ENCODE measurements at regions not wholly inside any gene's neighbourhood (a gene's known extent, or its start where the extent isn't known, plus 50 kb on each side); places are given as distances from the start of the nearest gene placed in this dataset.

DNA sequence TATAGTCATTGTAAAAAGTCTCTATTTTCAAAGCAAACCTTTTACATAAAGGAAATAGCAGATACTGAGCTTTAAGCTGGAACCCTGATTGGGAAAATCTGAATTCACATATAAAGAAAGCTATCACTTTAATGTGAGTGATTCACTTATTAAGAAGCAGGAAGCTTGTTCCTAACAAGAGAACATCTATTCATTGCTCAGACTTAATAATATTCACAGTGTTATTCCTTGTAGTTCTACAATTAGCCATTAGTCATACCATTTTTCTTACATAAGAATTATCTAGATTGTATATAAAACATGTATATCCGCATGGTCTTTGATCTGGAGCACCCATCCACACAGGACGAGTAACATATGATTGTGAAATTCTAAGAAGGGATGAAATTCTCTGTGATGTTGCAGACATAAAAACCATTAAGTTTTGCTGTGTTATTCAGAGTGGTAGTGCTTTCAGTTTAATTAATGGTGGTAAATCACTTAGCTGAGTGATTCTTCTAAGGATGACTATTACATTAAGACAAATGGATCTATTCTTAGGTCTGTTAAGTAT, 71.1 kb upstream of the FOXQ1 start:
- Histone ChIP-seq H3K4me3 (no peak overlapping the region), H3K27ac (no peak overlapping the region), H3K9me3 (ENCODE audit: low read depth) (no peaks in the 10 kb centered on the region), H3K9me2 (replicated peaks; ENCODE audit: insufficient read depth) (no peaks in the 10 kb centered on the region), H3K27me3 (no peaks in the 10 kb centered on the region), H3K4me2 (no peak overlapping the region), H3K36me3 (replicated peaks; ENCODE audit: insufficient read depth, low read depth) (no peaks in the 10 kb centered on the region), H3K4me1 (ENCODE audit: insufficient read depth) (peaks cover 4% of the 10 kb centered on the region), H3K79me2 (no peaks in the 10 kb centered on the region), H4K20me1 (ENCODE audit: insufficient read depth, poor library complexity, severe bottlenecking) (no peaks in the 10 kb centered on the region), H2AFZ (no peak overlapping the region)
- no peak for DNase-seq (ENCODE audit: low spot score)
- TF ChIP-seq EZH2 (IDR thresholded peaks at IDR 0.05; ENCODE audit: borderline replicate concordance): no peak
- TF ChIP-seq, protein P1, sequence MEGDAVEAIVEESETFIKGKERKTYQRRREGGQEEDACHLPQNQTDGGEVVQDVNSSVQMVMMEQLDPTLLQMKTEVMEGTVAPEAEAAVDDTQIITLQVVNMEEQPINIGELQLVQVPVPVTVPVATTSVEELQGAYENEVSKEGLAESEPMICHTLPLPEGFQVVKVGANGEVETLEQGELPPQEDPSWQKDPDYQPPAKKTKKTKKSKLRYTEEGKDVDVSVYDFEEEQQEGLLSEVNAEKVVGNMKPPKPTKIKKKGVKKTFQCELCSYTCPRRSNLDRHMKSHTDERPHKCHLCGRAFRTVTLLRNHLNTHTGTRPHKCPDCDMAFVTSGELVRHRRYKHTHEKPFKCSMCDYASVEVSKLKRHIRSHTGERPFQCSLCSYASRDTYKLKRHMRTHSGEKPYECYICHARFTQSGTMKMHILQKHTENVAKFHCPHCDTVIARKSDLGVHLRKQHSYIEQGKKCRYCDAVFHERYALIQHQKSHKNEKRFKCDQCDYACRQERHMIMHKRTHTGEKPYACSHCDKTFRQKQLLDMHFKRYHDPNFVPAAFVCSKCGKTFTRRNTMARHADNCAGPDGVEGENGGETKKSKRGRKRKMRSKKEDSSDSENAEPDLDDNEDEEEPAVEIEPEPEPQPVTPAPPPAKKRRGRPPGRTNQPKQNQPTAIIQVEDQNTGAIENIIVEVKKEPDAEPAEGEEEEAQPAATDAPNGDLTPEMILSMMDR (IDR thresholded peaks at IDR 0.05; ENCODE audit: poor library complexity): no peak
- no peak for TF ChIP-seq EZH2phosphoT487 (IDR thresholded peaks at IDR 0.05; ENCODE audit: low read depth, severe bottlenecking, unreplicated experiment)
- 81% methylated on average over 2 of the region's 2 CpGs for WGBS (ENCODE audit: low lambda C conversion rate, missing lambda C conversion rate)

DNA sequence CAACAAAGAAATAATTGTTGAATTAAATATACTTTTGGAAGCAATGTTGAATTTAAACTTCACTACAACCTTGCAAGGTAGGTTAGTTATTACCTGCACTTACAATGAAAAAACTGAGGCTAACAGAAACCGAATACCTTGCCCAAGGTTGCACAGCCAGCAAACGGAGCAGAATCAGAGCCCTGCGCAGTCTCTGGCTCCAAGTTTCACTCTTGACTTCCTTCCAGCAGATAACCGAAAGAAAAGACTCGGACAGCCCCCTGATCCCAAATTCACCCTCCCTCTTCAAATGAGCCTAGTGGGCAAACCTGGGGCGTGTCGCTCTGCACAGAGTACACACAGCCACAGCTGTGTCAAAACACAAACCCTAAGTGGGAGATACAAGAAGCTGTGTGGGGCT, 72.1 kb upstream of the FOXQ1 start:
- Histone ChIP-seq H3K9me3 (ENCODE audit: low read depth) (no peaks in the 10 kb centered on the region), H3K79me2 (no peaks in the 10 kb centered on the region), H3K4me2 (no peak overlapping the region), H3K4me1 (ENCODE audit: insufficient read depth) (peaks cover 4% of the 10 kb centered on the region), H3K9me2 (replicated peaks; ENCODE audit: insufficient read depth) (no peaks in the 10 kb centered on the region), H4K20me1 (ENCODE audit: insufficient read depth, poor library complexity, severe bottlenecking) (no peaks in the 10 kb centered on the region), H3K27ac (no peak overlapping the region), H3K4me3 (no peak overlapping the region), H2AFZ (no peak overlapping the region), H3K36me3 (replicated peaks; ENCODE audit: insufficient read depth, low read depth) (no peaks in the 10 kb centered on the region), H3K27me3 (no peaks in the 10 kb centered on the region)
- WGBS (ENCODE audit: low lambda C conversion rate, missing lambda C conversion rate): 89% methylated on average over 7 of the region's 7 CpGs
- DNase-seq (ENCODE audit: low spot score): no peak
- TF ChIP-seq EZH2phosphoT487 (IDR thresholded peaks at IDR 0.05; ENCODE audit: low read depth, severe bottlenecking, unreplicated experiment): no peak
- TF ChIP-seq, protein P1 (IDR thresholded peaks at IDR 0.05; ENCODE audit: poor library complexity): no peak
- TF ChIP-seq EZH2 (IDR thresholded peaks at IDR 0.05; ENCODE audit: borderline replicate concordance): no peak

DNA sequence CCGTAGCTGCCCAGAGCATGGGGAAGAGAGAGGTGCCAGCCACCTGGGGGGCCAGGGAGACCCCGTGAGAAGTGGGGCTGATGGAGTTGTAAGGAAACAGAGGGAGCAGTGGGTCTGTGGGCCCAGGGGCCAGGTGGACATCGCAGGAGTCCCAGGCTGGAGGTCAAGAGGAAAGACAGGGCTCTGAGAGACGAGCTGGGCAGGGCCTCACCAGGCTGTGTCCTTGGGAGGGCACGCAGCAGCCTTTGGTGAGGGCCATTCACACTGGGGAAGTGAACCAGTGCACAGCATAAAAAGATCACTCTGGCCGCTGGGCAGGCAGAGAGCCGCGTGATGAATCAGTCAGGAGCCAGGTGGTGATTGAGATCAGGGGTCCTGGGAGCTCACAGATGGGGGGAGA, 73.9 kb upstream of the FOXQ1 start:
- TF ChIP-seq EZH2 (IDR thresholded peaks at IDR 0.05; ENCODE audit: borderline replicate concordance): no peak
- TF ChIP-seq, protein P1 (IDR thresholded peaks at IDR 0.05; ENCODE audit: poor library complexity): no peak
- no peak for TF ChIP-seq EZH2phosphoT487 (IDR thresholded peaks at IDR 0.05; ENCODE audit: low read depth, severe bottlenecking, unreplicated experiment)
- WGBS (ENCODE audit: low lambda C conversion rate, missing lambda C conversion rate): 97% methylated on average over 8 of the region's 8 CpGs
- H3K79me2 ChIP-seq: no peaks in the 10 kb centered on the region
- no peak overlapping the region for H3K4me3 ChIP-seq
- H3K9me2 ChIP-seq (replicated peaks; ENCODE audit: insufficient read depth): no peaks in the 10 kb centered on the region
- H3K4me2 ChIP-seq: no peak overlapping the region
- H3K9me3 ChIP-seq (ENCODE audit: low read depth): no peaks in the 10 kb centered on the region
- no peak overlapping the region for H2AFZ ChIP-seq
- H4K20me1 ChIP-seq (ENCODE audit: insufficient read depth, poor library complexity, severe bottlenecking): no peaks in the 10 kb centered on the region
- DNase-seq (ENCODE audit: low spot score): no peak
- H3K36me3 ChIP-seq (replicated peaks; ENCODE audit: insufficient read depth, low read depth): no peaks in the 10 kb centered on the region
- no peaks in the 10 kb centered on the region for H3K27me3 ChIP-seq
- no peak overlapping the region for H3K27ac ChIP-seq
- H3K4me1 ChIP-seq (ENCODE audit: insufficient read depth): peaks cover 4% of the 10 kb centered on the region

DNA sequence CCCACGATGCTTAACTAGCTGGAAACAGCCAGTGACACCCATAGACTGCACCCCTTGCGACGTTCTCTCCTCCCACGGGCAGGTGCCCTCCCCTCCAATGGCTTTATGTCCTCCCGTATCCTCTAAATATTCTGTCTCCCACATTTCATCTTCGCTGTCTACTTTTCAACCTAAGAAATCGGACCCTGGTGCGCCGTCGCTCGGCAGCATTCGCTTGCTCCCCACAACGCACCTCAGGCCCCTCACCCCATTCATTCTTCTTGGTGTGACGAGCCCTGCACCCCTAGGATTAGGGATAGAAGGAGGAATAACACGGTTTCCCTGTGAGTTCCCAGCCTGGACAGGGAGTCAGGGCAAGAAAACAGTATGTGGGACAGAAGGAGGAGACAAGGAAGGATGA, 74.3 kb upstream of the FOXQ1 start:
- Histone ChIP-seq H3K4me2 (no peak overlapping the region), H3K9me2 (replicated peaks; ENCODE audit: insufficient read depth) (no peaks in the 10 kb centered on the region), H3K36me3 (replicated peaks; ENCODE audit: insufficient read depth, low read depth) (no peaks in the 10 kb centered on the region), H3K4me1 (ENCODE audit: insufficient read depth) (peaks cover 4% of the 10 kb centered on the region), H3K27me3 (no peaks in the 10 kb centered on the region), H3K79me2 (no peaks in the 10 kb centered on the region), H3K27ac (no peak overlapping the region), H2AFZ (no peak overlapping the region), H3K9me3 (ENCODE audit: low read depth) (no peaks in the 10 kb centered on the region), H4K20me1 (ENCODE audit: insufficient read depth, poor library complexity, severe bottlenecking) (no peaks in the 10 kb centered on the region), H3K4me3 (no peak overlapping the region)
- TF ChIP-seq EZH2 (IDR thresholded peaks at IDR 0.05; ENCODE audit: borderline replicate concordance) (no peak), EZH2phosphoT487 (IDR thresholded peaks at IDR 0.05; ENCODE audit: low read depth, severe bottlenecking, unreplicated experiment) (no peak)
- TF ChIP-seq, protein P1 (IDR thresholded peaks at IDR 0.05; ENCODE audit: poor library complexity): no peak
- WGBS (ENCODE audit: low lambda C conversion rate, missing lambda C conversion rate): 95% methylated on average over 15 of the region's 15 CpGs
- DNase-seq (ENCODE audit: low spot score): no peak

Measured in hepatocyte (in vitro differentiated cells).